Ascending aorta (tissue), 2 donors: ENCODE measurements at regions not wholly inside any gene's neighbourhood (a gene's known extent, or its start where the extent isn't known, plus 50 kb on each side); places are given as distances from the start of the nearest gene placed in this dataset.

Source experiments
- DNase-seq, 2 donors: peaks; one replicate each; pipeline ENCODE4 v3.0.0-alpha.2; 2019; ENCODE audit warnings: low spot score in 2 of 2
- H3K27ac ChIP-seq, 2 donors: fragments of 200-600 bp; sonication (generic); one replicate each; pipeline ENCODE4 v1.5.1; 2016 to 2017; ENCODE audit warnings: mild to moderate bottlenecking in 1 of 2
- H3K27me3 ChIP-seq: fragments of 200-600 bp; sonication (generic); one replicate; pipeline ENCODE4 v1.5.1; 2017
- H3K36me3 ChIP-seq, 2 donors: fragments of 200-600 bp; sonication (generic); one replicate each; pipeline ENCODE4 v1.5.1; 2016
- H3K4me1 ChIP-seq, 2 donors: fragments of 200-600 bp; sonication (generic); one replicate each; pipeline ENCODE4 v1.5.1; 2016 to 2017; ENCODE audit warnings: mild to moderate bottlenecking in 1 of 2
- H3K4me3 ChIP-seq, 2 donors: fragments of 200-600 bp; sonication (generic); one replicate each; pipeline ENCODE4 v1.5.1; 2016 to 2017; ENCODE audit warnings: mild to moderate bottlenecking in 1 of 2
- H3K9me3 ChIP-seq, 2 donors: fragments of 200-600 bp; sonication (generic); one replicate each; pipeline ENCODE4 v1.5.1; 2016
- CTCF ChIP-seq, 3 experiments: fragments of 200-600 bp in 2 of 3; fragments of 450-650 bp in 1 of 3; sonication (generic) in 2 of 3; IDR thresholded peaks; one replicate each; pipeline ENCODE4 v1.5.1; 2016 to 2019; ENCODE audit warnings: antibody characterized with exemption in 3 of 3, mild to moderate bottlenecking in 1 of 3, moderate library complexity in 1 of 3
- intact Hi-C: fragments of 100-400 bp; cut with DNase I; formaldehyde crosslinking; loops from one replicate; pipeline ENCODE4 v1.15.1; 2023

DNA sequence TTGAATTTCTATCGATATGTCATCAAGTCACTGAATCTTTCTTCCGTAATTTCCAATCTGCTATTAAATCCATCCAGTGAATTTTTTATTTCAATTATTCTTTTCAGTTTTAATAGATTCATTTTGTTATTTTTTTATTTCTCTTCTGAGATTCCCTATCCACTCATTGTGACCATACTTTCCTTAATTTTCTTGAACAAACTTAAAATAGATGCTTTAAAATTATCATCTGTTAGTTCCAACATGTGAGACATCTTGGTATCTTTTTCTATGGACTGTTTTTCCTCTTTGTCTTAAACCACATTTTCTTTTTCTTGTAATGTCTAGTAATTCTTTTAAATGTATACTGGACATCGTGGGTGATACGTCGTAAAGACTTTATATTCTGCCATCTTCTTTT is 236.6 kb upstream of the TLE3 start:
- Histone ChIP-seq H3K4me3 (no peak overlapping the region), H3K4me1 (no peaks in the 10 kb centered on the region), H3K27ac (no peak overlapping the region), H3K27me3 (no peaks in the 10 kb centered on the region), H3K36me3 (no peaks in the 10 kb centered on the region), H3K9me3 (peaks cover 0 to 8% of the 10 kb centered on the region in 2 donors)
- DNase-seq = no peak
- TF ChIP-seq CTCF (IDR thresholded peaks at IDR 0.05) = no peak
- intact Hi-C loops = no loop called here

GRCh38 chr15:70329179-70329578 is 231.5 kb upstream of the TLE3 start:
- TF ChIP-seq CTCF (IDR thresholded peaks at IDR 0.05) = no peak
- Histone ChIP-seq H3K4me3 (no peak overlapping the region), H3K27me3 (no peaks in the 10 kb centered on the region), H3K4me1 (peaks cover 0 to 14% of the 10 kb centered on the region in 2 donors), H3K36me3 (no peaks in the 10 kb centered on the region), H3K27ac (no peak overlapping the region), H3K9me3 (peaks cover 0 to 4% of the 10 kb centered on the region in 2 donors)
- DNase-seq = peak in 1 of 2 donors; percentile 66
- intact Hi-C loops = no loop called here

GRCh38 chr15:70328679-70329115 is 231.0 kb upstream of the TLE3 start:
- intact Hi-C loops = no loop called here
- Histone ChIP-seq H3K27ac (no peak overlapping the region), H3K27me3 (no peaks in the 10 kb centered on the region), H3K36me3 (no peaks in the 10 kb centered on the region), H3K4me1 (peaks cover 0 to 14% of the 10 kb centered on the region in 2 donors), H3K9me3 (no peaks in the 10 kb centered on the region), H3K4me3 (no peak overlapping the region)
- peak in 1 of 2 donors; percentile 19 for DNase-seq
- no peak for TF ChIP-seq CTCF (IDR thresholded peaks at IDR 0.05)

DNA sequence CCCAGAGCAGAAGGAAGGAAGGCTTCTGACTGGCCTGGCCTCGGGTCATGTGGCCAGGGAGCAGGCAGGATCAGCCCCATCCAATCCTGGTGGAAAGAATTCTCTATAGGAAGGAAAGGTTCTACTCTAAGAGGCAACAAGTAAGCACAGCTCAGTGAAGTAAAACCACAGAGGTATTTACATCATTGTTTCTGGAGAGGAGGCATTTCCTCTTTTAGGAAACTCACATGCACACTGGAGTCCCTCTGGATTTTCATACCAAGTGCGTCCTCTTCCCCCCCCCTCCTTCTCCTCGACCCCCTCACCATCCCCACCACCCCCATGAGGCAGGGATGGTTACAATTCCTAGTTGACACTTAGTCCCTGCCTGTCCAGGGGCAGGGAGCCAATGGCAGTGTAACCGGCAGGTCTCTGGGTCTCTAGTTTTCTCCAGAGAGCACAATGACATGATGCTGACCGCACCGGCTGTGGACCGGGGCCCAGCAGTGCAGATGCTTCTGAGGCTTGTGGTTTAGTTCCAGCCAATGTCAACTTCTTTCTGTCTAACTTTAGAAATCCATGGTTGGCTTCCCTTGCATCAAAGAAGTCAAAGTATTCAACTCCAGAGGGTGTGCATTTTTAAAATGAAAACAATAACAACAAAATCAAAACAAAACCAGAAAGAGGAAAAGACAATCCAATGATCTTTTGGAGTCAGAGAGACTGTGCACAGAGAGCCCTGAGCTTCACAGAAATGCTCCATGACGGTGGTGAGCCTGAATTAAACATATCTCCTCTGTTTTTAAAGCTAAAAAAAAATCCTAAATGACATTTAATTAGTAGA is 230.3 kb upstream of the TLE3 start:
- Histone ChIP-seq H3K9me3 (no peaks in the 10 kb centered on the region), H3K36me3 (no peaks in the 10 kb centered on the region), H3K27ac (peak overlapping the region; percentile 13 to 18), H3K4me1 (peaks cover 0 to 18% of the 10 kb centered on the region in 2 donors), H3K27me3 (no peaks in the 10 kb centered on the region), H3K4me3 (no peak overlapping the region)
- peak in 1 of 2 donors; percentile 69 for DNase-seq
- no peak for TF ChIP-seq CTCF (IDR thresholded peaks at IDR 0.05)
- intact Hi-C loops = no loop called here

- intact Hi-C loops = no loop called here
- Histone ChIP-seq H3K4me1 (peaks cover 0 to 18% of the 10 kb centered on the region in 2 donors), H3K27me3 (no peaks in the 10 kb centered on the region), H3K36me3 (no peaks in the 10 kb centered on the region), H3K9me3 (no peaks in the 10 kb centered on the region), H3K27ac (peak overlapping the region; percentile 13 to 18), H3K4me3 (no peak overlapping the region)
- DNase-seq = no peak
- TF ChIP-seq CTCF (IDR thresholded peaks at IDR 0.05) = no peak
These were observed 229.7 kb upstream of the TLE3 start for GRCh38 chr15:70327328-70327855.
